ENCODE measurements at regions not wholly inside any gene's neighbourhood (a gene's known extent, or its start where the extent isn't known, plus 50 kb on each side); places are given as distances from the start of the nearest gene placed in this dataset.

DNA sequence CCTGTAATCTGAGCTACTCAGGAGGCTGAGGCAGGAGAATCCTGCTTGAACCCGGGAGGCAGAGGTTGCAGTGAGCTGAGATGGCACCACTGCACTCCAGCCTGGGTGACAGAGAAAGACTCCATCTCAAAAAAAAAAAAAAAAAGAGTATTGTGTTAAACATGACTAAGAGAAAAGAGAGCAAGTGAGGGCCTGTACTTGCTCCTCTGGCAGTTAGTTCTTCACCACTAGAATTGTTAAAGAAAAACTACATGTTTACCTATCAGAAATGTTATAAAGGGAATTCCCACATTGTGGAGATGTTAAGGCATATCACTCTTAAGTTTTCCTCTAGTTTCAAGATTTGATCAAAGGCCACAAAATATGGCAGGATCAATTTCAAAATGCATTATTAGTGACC is 75.4 kb upstream of the LRATD1 start:
- Histone ChIP-seq H3K9me3 (no peaks in the 10 kb centered on the region), H3K27ac (no peak overlapping the region), H3K4me3 (no peak overlapping the region), H3K36me3 (no peaks in the 10 kb centered on the region), H3K4me1 (no peaks in the 10 kb centered on the region), H3K27me3 (no peaks in the 10 kb centered on the region)
- intact Hi-C loops (cut with DNase I), result no loop called here
- TF ChIP-seq CTCF (IDR thresholded peaks at IDR 0.05), result no peak
- DNase-seq (ENCODE audit: low spot score in 2 of 2), result no peak

DNA sequence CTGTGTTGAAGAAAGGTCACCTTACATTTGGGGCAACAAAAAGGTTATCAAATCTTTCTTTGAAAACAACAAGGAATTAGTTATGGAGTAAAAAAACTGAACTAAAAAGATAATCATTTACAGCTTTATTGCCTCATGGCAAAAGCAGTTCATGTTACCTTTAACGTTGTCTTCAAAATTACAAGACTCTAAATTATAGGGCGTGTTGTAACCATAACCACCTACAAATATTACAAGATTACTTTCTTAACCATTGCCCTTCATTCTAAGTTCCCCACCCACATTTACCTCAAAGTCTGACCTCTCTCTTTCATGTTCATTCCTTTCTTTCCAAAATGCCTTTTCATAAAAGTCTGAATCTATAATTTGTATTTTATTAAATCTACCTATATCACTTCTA is 74.6 kb upstream of the LRATD1 start:
- H3K27ac ChIP-seq, result no peak overlapping the region
- DNase-seq (ENCODE audit: low spot score in 2 of 2), result no peak
- no peaks in the 10 kb centered on the region for H3K36me3 ChIP-seq
- H3K4me1 ChIP-seq, result no peaks in the 10 kb centered on the region
- H3K27me3 ChIP-seq, result no peaks in the 10 kb centered on the region
- H3K4me3 ChIP-seq, result no peak overlapping the region
- no peak for TF ChIP-seq CTCF (IDR thresholded peaks at IDR 0.05)
- intact Hi-C loops (cut with DNase I), result no loop called here
- no peaks in the 10 kb centered on the region for H3K9me3 ChIP-seq

- no peak for DNase-seq (ENCODE audit: low spot score in 2 of 2)
Measured at GRCh38 chr2:14558335-14558919, 74.1 kb upstream of the LRATD1 start.

DNA sequence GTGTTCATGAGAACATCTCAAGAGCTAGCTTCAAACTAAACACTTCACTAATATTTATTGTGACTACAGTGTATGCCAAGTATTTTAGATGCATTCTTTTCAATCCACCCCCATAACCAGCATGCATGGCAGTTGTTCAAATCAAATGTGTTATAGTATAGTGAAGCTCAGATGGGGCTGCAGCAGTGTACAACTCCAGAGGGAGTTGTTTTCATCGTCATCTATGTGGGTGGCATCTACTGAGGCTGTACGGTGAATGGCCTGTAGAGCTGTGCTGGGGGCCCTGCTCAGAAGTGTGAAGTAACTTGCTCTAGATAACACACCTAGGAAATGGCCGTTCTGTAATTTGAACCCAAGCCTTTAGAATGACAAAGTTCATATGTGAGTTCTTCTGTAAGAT is 71.8 kb upstream of the LRATD1 start:
- no peak for DNase-seq (ENCODE audit: low spot score in 2 of 2)
- Histone ChIP-seq H3K4me1 (no peaks in the 10 kb centered on the region), H3K36me3 (no peaks in the 10 kb centered on the region), H3K4me3 (no peak overlapping the region), H3K27me3 (no peaks in the 10 kb centered on the region), H3K27ac (no peak overlapping the region), H3K9me3 (no peaks in the 10 kb centered on the region)
- no peak for TF ChIP-seq CTCF (IDR thresholded peaks at IDR 0.05)
- intact Hi-C loops (cut with DNase I), result no loop called here

More at GRCh38 chr2:14558335-14558919, 74.1 kb upstream of the LRATD1 start:
- Histone ChIP-seq H3K36me3 (no peaks in the 10 kb centered on the region), H3K9me3 (no peaks in the 10 kb centered on the region), H3K27ac (no peak overlapping the region), H3K4me1 (no peaks in the 10 kb centered on the region), H3K4me3 (no peak overlapping the region), H3K27me3 (no peaks in the 10 kb centered on the region)
- no peak for TF ChIP-seq CTCF (IDR thresholded peaks at IDR 0.05)
- intact Hi-C loops (cut with DNase I), result no loop called here

DNA sequence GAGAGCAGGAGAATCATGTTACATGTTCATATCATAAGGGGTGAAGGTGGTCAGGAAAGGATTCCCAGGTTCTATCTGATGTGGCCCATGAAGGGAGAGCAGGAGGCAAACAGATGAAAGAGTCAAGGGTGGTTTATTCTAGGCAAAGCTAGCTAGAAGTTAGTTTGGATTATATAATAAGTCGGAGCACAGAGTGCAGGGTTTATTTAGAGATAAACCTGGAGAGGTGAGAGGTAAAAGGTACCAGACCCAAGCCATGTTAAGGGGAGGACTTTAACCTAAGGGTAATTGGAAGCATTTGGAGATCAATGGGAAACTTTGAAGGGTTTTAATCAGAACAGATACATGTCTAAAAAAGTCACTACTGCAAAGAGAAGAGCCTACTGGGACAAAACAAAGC is 69.2 kb upstream of the LRATD1 start:
- H3K27ac ChIP-seq, result no peak overlapping the region
- H3K4me1 ChIP-seq, result no peaks in the 10 kb centered on the region
- H3K27me3 ChIP-seq, result no peaks in the 10 kb centered on the region
- intact Hi-C loops (cut with DNase I), result no loop called here
- no peak for DNase-seq (ENCODE audit: low spot score in 2 of 2)
- H3K9me3 ChIP-seq, result no peaks in the 10 kb centered on the region
- no peak overlapping the region for H3K4me3 ChIP-seq
- no peaks in the 10 kb centered on the region for H3K36me3 ChIP-seq
- TF ChIP-seq CTCF (IDR thresholded peaks at IDR 0.05), result no peak

GRCh38 chr2:14565666-14566065 is 66.9 kb upstream of the LRATD1 start:
- DNase-seq (ENCODE audit: low spot score in 2 of 2), result no peak
- H3K36me3 ChIP-seq, result no peaks in the 10 kb centered on the region
- no peak overlapping the region for H3K4me3 ChIP-seq
- intact Hi-C loops (cut with DNase I), result no loop called here
- no peak overlapping the region for H3K27ac ChIP-seq
- no peaks in the 10 kb centered on the region for H3K4me1 ChIP-seq
- no peaks in the 10 kb centered on the region for H3K9me3 ChIP-seq
- TF ChIP-seq CTCF (IDR thresholded peaks at IDR 0.05), result no peak
- H3K27me3 ChIP-seq, result no peaks in the 10 kb centered on the region
